DND-41 (cell line): ENCODE measurements at regions not wholly inside any gene's neighbourhood (a gene's known extent, or its start where the extent isn't known, plus 50 kb on each side); places are given as distances from the start of the nearest gene placed in this dataset.

ENCODE experiments used
- EZH2 ChIP-seq: IDR thresholded peaks from 3 replicates; pipeline ENCODE4 v1.6.1; 2012; ENCODE audit warnings: borderline replicate concordance, low read depth, mild to moderate bottlenecking, moderate library complexity, low read length, inconsistent platforms; ENCODE audit not compliant: severe bottlenecking
- TF ChIP-seq, protein P1 (sequence below): IDR thresholded peaks from 2 replicates; pipeline ENCODE4 v1.5.1; 2012; ENCODE audit warnings: borderline replicate concordance, low read length, moderate library complexity, mild to moderate bottlenecking; ENCODE audit not compliant: poor library complexity, severe bottlenecking; ENCODE audit errors: extremely low read depth

- TF ChIP-seq EZH2: no peak
- TF ChIP-seq, protein P1, sequence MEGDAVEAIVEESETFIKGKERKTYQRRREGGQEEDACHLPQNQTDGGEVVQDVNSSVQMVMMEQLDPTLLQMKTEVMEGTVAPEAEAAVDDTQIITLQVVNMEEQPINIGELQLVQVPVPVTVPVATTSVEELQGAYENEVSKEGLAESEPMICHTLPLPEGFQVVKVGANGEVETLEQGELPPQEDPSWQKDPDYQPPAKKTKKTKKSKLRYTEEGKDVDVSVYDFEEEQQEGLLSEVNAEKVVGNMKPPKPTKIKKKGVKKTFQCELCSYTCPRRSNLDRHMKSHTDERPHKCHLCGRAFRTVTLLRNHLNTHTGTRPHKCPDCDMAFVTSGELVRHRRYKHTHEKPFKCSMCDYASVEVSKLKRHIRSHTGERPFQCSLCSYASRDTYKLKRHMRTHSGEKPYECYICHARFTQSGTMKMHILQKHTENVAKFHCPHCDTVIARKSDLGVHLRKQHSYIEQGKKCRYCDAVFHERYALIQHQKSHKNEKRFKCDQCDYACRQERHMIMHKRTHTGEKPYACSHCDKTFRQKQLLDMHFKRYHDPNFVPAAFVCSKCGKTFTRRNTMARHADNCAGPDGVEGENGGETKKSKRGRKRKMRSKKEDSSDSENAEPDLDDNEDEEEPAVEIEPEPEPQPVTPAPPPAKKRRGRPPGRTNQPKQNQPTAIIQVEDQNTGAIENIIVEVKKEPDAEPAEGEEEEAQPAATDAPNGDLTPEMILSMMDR: no peak
Measured at GRCh38 chr11:100469835-100470234, 217.3 kb upstream of the ARHGAP42 start.
